ENCODE measurements at regions not wholly inside any gene's neighbourhood (a gene's known extent, or its start where the extent isn't known, plus 50 kb on each side); places are given as distances from the start of the nearest gene placed in this dataset.

DNA sequence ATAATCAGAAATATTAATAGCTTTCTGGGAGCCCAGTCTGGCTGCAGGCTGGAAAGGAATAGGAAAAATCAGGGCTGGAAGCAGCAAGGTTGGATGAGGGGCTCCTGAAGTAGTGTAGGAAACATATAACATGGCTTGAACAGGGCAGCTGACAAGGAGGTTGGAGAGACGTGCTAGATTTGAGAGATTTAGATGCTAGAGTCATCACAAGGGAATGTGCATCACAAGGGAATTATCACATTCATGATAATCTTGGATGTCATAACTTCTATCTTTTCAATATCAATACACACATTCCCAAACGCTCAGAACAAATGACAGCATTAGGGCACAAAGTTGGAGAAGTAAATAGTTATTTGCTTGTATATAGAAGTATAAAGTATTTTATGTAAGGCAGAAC, 120.9 kb upstream of the EGFR start:
- TF ChIP-seq CEBPB (IDR thresholded peaks at IDR 0.05) (no peak), FOXM1 (IDR thresholded peaks at IDR 0.05; ENCODE audit: borderline replicate concordance, low read depth) (no peak), NFIC (IDR thresholded peaks at IDR 0.05) (no peak), YY1 (IDR thresholded peaks at IDR 0.05; ENCODE audit: low read depth) (no peak), EGR1 (IDR thresholded peaks at IDR 0.05) (no peak), TEAD4 (IDR thresholded peaks at IDR 0.05) (no peak), ZBTB7A (IDR thresholded peaks at IDR 0.05; ENCODE audit: low read depth) (no peak), TCF12 (IDR thresholded peaks at IDR 0.05; ENCODE audit: low read depth) (no peak), CREB1 (IDR thresholded peaks at IDR 0.05; ENCODE audit: low read depth) (no peak), RAD21 (IDR thresholded peaks at IDR 0.05; ENCODE audit: low read depth) (no peak), EP300 (IDR thresholded peaks at IDR 0.05; ENCODE audit: borderline replicate concordance) (no peak)
- TF ChIP-seq, protein P1, sequence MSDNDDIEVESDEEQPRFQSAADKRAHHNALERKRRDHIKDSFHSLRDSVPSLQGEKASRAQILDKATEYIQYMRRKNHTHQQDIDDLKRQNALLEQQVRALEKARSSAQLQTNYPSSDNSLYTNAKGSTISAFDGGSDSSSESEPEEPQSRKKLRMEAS (IDR thresholded peaks at IDR 0.05), result no peak

DNA sequence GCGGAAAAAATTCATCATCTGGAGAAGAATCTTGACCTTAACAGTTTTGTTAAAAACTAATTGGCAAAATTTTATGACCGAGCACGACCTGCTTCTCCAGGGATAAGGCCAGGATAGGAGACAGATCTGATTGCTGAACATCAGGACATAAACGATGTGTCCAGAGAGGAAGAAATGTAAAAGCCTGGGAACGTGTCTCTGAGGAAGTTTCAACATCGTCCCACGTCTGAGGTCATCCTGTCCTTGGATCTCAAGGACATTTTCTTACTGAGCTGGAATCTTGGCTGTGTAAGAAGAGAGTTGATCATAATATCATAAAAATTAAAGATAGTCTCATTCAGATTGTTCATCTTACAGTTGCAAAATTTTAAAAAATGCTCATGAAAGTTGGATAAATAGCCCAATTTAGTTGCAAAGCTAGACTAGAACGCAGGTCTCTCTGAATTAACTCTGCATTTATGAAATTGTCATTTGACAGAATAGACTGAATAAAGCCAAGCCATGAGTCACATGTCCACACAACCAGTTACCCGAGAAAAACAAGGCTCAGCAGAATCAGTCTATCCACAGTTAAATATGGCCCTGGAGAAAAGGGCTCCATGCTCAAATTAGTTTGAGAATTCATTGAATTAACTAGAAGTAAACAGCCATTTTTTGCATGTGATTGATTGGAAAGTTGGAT, 120.0 kb upstream of the EGFR start:
- TF ChIP-seq EGR1 (IDR thresholded peaks at IDR 0.05) (no peak), YY1 (IDR thresholded peaks at IDR 0.05; ENCODE audit: low read depth) (no peak), TAF1 (IDR thresholded peaks at IDR 0.05; ENCODE audit: low read depth) (no peak), TCF12 (IDR thresholded peaks at IDR 0.05; ENCODE audit: low read depth) (no peak), EP300 (IDR thresholded peaks at IDR 0.05; ENCODE audit: borderline replicate concordance) (no peak), TEAD4 (IDR thresholded peaks at IDR 0.05) (no peak), CREB1 (IDR thresholded peaks at IDR 0.05; ENCODE audit: low read depth) (no peak), FOXM1 (IDR thresholded peaks at IDR 0.05; ENCODE audit: borderline replicate concordance, low read depth) (no peak), CEBPB (IDR thresholded peaks at IDR 0.05) (no peak), NFIC (IDR thresholded peaks at IDR 0.05) (no peak), RAD21 (IDR thresholded peaks at IDR 0.05; ENCODE audit: low read depth) (no peak), ZBTB7A (IDR thresholded peaks at IDR 0.05; ENCODE audit: low read depth) (no peak)
- TF ChIP-seq, protein P2, sequence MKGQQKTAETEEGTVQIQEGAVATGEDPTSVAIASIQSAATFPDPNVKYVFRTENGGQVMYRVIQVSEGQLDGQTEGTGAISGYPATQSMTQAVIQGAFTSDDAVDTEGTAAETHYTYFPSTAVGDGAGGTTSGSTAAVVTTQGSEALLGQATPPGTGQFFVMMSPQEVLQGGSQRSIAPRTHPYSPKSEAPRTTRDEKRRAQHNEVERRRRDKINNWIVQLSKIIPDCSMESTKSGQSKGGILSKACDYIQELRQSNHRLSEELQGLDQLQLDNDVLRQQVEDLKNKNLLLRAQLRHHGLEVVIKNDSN (IDR thresholded peaks at IDR 0.05), result no peak
- TF ChIP-seq, protein P1 (IDR thresholded peaks at IDR 0.05), result no peak
- TF ChIP-seq, protein P3, sequence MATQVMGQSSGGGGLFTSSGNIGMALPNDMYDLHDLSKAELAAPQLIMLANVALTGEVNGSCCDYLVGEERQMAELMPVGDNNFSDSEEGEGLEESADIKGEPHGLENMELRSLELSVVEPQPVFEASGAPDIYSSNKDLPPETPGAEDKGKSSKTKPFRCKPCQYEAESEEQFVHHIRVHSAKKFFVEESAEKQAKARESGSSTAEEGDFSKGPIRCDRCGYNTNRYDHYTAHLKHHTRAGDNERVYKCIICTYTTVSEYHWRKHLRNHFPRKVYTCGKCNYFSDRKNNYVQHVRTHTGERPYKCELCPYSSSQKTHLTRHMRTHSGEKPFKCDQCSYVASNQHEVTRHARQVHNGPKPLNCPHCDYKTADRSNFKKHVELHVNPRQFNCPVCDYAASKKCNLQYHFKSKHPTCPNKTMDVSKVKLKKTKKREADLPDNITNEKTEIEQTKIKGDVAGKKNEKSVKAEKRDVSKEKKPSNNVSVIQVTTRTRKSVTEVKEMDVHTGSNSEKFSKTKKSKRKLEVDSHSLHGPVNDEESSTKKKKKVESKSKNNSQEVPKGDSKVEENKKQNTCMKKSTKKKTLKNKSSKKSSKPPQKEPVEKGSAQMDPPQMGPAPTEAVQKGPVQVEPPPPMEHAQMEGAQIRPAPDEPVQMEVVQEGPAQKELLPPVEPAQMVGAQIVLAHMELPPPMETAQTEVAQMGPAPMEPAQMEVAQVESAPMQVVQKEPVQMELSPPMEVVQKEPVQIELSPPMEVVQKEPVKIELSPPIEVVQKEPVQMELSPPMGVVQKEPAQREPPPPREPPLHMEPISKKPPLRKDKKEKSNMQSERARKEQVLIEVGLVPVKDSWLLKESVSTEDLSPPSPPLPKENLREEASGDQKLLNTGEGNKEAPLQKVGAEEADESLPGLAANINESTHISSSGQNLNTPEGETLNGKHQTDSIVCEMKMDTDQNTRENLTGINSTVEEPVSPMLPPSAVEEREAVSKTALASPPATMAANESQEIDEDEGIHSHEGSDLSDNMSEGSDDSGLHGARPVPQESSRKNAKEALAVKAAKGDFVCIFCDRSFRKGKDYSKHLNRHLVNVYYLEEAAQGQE (IDR thresholded peaks at IDR 0.05; ENCODE audit: low read depth), result no peak

DNA sequence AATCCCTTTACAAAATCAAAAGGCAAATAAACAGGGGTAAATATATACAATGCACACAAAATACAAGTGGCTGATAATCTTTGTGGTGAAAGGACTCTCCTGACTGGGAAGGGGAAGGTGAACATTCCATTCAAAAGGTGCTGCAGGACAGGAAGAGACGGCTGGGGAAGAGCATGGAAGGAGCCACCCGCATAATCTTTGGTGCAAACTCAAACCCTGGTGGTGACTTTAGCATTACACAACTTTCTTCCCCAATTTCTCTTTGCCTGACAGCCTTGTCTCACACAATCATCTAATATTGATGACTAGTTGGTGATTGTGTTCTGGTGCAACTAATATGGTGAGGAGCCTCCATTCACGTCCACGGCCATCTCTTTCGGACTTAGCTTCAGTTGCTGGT, 117.0 kb upstream of the EGFR start:
- TF ChIP-seq TAF1 (IDR thresholded peaks at IDR 0.05; ENCODE audit: low read depth) (no peak), FOXM1 (IDR thresholded peaks at IDR 0.05; ENCODE audit: borderline replicate concordance, low read depth) (no peak), ZBTB7A (IDR thresholded peaks at IDR 0.05; ENCODE audit: low read depth) (no peak), CEBPB (IDR thresholded peaks at IDR 0.05) (no peak), RAD21 (IDR thresholded peaks at IDR 0.05; ENCODE audit: low read depth) (no peak), EGR1 (IDR thresholded peaks at IDR 0.05) (no peak), YY1 (IDR thresholded peaks at IDR 0.05; ENCODE audit: low read depth) (no peak), CREB1 (IDR thresholded peaks at IDR 0.05; ENCODE audit: low read depth) (no peak), EP300 (IDR thresholded peaks at IDR 0.05; ENCODE audit: borderline replicate concordance) (no peak), TEAD4 (IDR thresholded peaks at IDR 0.05) (no peak), NFIC (IDR thresholded peaks at IDR 0.05) (no peak), TCF12 (IDR thresholded peaks at IDR 0.05; ENCODE audit: low read depth) (no peak)
- TF ChIP-seq, protein P2 (IDR thresholded peaks at IDR 0.05), result no peak
- TF ChIP-seq, protein P3 (IDR thresholded peaks at IDR 0.05; ENCODE audit: low read depth), result no peak
- TF ChIP-seq, protein P1 (IDR thresholded peaks at IDR 0.05), result no peak

DNA sequence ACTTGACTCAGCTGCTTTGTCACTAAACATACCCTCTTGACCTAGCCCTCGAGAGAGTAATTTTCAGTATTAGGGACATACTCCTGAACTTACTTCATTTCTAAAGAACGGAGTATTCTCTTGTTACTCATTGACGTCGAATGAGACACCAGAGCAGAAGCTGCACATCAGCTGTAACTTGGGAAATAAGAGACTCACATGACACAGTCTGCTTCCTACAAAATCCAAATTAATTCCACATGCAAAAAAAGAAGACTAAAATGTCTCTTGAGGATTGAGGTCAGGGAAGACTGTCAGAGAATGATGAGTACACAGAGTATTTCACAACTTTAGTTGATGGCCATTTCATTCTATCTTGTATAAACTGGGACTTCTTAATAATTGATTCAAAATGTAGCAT, 114.7 kb upstream of the EGFR start:
- TF ChIP-seq CREB1 (IDR thresholded peaks at IDR 0.05; ENCODE audit: low read depth) (no peak), ZBTB7A (IDR thresholded peaks at IDR 0.05; ENCODE audit: low read depth) (no peak), FOXM1 (IDR thresholded peaks at IDR 0.05; ENCODE audit: borderline replicate concordance, low read depth) (no peak), TAF1 (IDR thresholded peaks at IDR 0.05; ENCODE audit: low read depth) (no peak), YY1 (IDR thresholded peaks at IDR 0.05; ENCODE audit: low read depth) (no peak), TCF12 (IDR thresholded peaks at IDR 0.05; ENCODE audit: low read depth) (no peak), NFIC (IDR thresholded peaks at IDR 0.05) (no peak)
- TF ChIP-seq, protein P1 (IDR thresholded peaks at IDR 0.05), result no peak
- TF ChIP-seq, protein P2 (IDR thresholded peaks at IDR 0.05), result no peak
